HepG2 (cell line): ENCODE measurements at regions not wholly inside any gene's neighbourhood (a gene's known extent, or its start where the extent isn't known, plus 50 kb on each side); places are given as distances from the start of the nearest gene placed in this dataset.

Experiments used
- ATAC-seq: fragments of 200-7000 bp; cut with Tn5 transposase; 3 replicates; pipeline ENCODE4 v1.9.1; 2020; ENCODE audit warnings: mild to moderate bottlenecking, moderate library complexity
- BruUV-seq: library from RNA; stranded (reverse); fragments of 400-500 nt; replicated peaks from 2 replicates; lab custom pipeline; 2021; lab: Mats Ljungman, UMichigan
- CTCF ChIA-PET: fragments of 300-600 bp; formaldehyde crosslinking; extraction: SDS; loops from one replicate; lab custom pipeline; 2021; ENCODE audit warnings: low total read pairs, inconsistent platforms, low intra/inter-chr PET ratio; lab: Yijun Ruan, JAX
- POLR2A ChIA-PET: fragments of 350-600 bp; sonication (Branson Sonifier 250); formaldehyde crosslinking; loops from one replicate; lab custom pipeline; 2020; ENCODE audit warnings: antibody characterized with exemption, inconsistent platforms; lab: Yijun Ruan, JAX
- DNase-seq: peaks from one replicate; pipeline ENCODE4 v3.0.0-alpha.2; 2015; ENCODE audit warnings: low spot score
- FAIRE-seq: peaks from 3 replicates; lab custom pipeline; 2011; peaks lifted over from hg19 to GRCh38; lab: Jason Lieb, UNC
- H2AFZ ChIP-seq: one replicate; pipeline ENCODE4 v1.6.1; 2011; ENCODE audit warnings: low read length, inconsistent platforms
- H3K27ac ChIP-seq: fragments of 300-600 bp; 3 replicates; pipeline ENCODE4 v1.8.0; 2011; ENCODE audit warnings: mixed run types, mild to moderate bottlenecking, mixed read lengths, low read length, inconsistent platforms; ENCODE audit not compliant: insufficient read depth; ENCODE audit errors: extremely low read length
- H3K27me3 ChIP-seq, 2 experiments: fragments of 200-600 bp in 1 of 2; 2 replicates in 1 of 2; 3 replicates in 1 of 2; pipeline versions ENCODE4 v1.6.0 to v1.8.0; 2011; ENCODE audit warnings: low read length in 2 of 2, mild to moderate bottlenecking in 2 of 2, moderate library complexity in 2 of 2, inconsistent platforms in 1 of 2; ENCODE audit not compliant: insufficient read depth in 2 of 2, control insufficient read depth in 1 of 2
- H3K36me3 ChIP-seq, 2 experiments: fragments of 200-600 bp in 1 of 2; replicated peaks in 1 of 2; 2 replicates in 1 of 2; 3 replicates in 1 of 2; pipeline versions ENCODE4 v1.5.1 to v1.8.0; 2011; ENCODE audit warnings: low read length in 2 of 2, inconsistent platforms in 1 of 2; ENCODE audit not compliant: insufficient read depth in 2 of 2, control insufficient read depth in 1 of 2
- H3K4me1 ChIP-seq: 2 replicates; pipeline ENCODE4 v1.5.1; 2012; ENCODE audit warnings: low read length, inconsistent platforms; ENCODE audit not compliant: insufficient read depth
- H3K4me2 ChIP-seq: 2 replicates; pipeline ENCODE4 v1.6.0; 2011; ENCODE audit warnings: low read depth, low read length, inconsistent platforms
- H3K4me3 ChIP-seq, 3 experiments: fragments of 200-600 bp in 1 of 3; sonication (generic), shearing (Covaris generic) in 1 of 3; replicated peaks in 1 of 3; 2 replicates each; pipeline ENCODE4 v1.5.1; 2011 to 2016; ENCODE audit warnings: low read length in 3 of 3, inconsistent platforms in 2 of 3, low read depth in 2 of 3, mild to moderate bottlenecking in 2 of 3, control low read depth in 1 of 3, mixed read lengths in 1 of 3; ENCODE audit not compliant: insufficient read depth in 1 of 3
- H3K79me2 ChIP-seq: one replicate; pipeline ENCODE4 v1.6.1; 2011; ENCODE audit warnings: low read length, inconsistent platforms; ENCODE audit not compliant: insufficient read depth
- H3K9ac ChIP-seq: 2 replicates; pipeline ENCODE4 v1.6.0; 2011; ENCODE audit warnings: mild to moderate bottlenecking, low read depth, low read length, inconsistent platforms; ENCODE audit not compliant: insufficient read depth
- H3K9me3 ChIP-seq: 2 replicates; pipeline ENCODE4 v1.5.1; 2012; ENCODE audit warnings: mild to moderate bottlenecking, low read length
- H4K20me1 ChIP-seq: 2 replicates; pipeline ENCODE4 v1.6.0; 2011; ENCODE audit warnings: inconsistent platforms, mild to moderate bottlenecking, low read length, moderate library complexity; ENCODE audit not compliant: insufficient read depth
- ATF1 ChIP-seq: IDR thresholded peaks from 2 replicates; pipeline ENCODE4 v1.6.1; 2016; ENCODE audit warnings: mild to moderate bottlenecking, control low read depth
- NFATC3 ChIP-seq: sonication (generic); formaldehyde crosslinking; IDR thresholded peaks from 2 replicates; pipeline ENCODE4 v1.5.1; 2020; ENCODE audit warnings: mild to moderate bottlenecking, missing genetic modification reagents
- NFRKB ChIP-seq: fragments of 450-650 bp; IDR thresholded peaks from 2 replicates; pipeline ENCODE4 v1.6.1; 2017
- PHF5A ChIP-seq: IDR thresholded peaks from one replicate; pipeline ENCODE4 v1.6.1; 2018; ENCODE audit warnings: low read depth, missing genetic modification reagents; ENCODE audit not compliant: unreplicated experiment
- ZBTB8A ChIP-seq: sonication (generic); formaldehyde crosslinking; IDR thresholded peaks from 2 replicates; pipeline ENCODE4 v1.4.0; 2020; ENCODE audit warnings: mild to moderate bottlenecking, low read depth, missing genetic modification reagents, borderline replicate concordance
- ZNF121 ChIP-seq: sonication (generic); formaldehyde crosslinking; IDR thresholded peaks from 2 replicates; pipeline ENCODE4 v1.5.0; 2020; ENCODE audit warnings: mild to moderate bottlenecking, missing genetic modification reagents
- ZNF136 ChIP-seq: sonication (generic); formaldehyde crosslinking; IDR thresholded peaks from 2 replicates; pipeline ENCODE4 v1.8.1; 2022; ENCODE audit warnings: low read depth, mild to moderate bottlenecking, moderate library complexity, missing genetic modification reagents
- ZNF335 ChIP-seq: sonication (generic); formaldehyde crosslinking; IDR thresholded peaks from 2 replicates; pipeline ENCODE4 v1.4.0; 2020; ENCODE audit warnings: missing genetic modification reagents
- ZNF564 ChIP-seq: sonication (generic); formaldehyde crosslinking; IDR thresholded peaks from 2 replicates; pipeline ENCODE4 v1.8.1; 2023; ENCODE audit warnings: mild to moderate bottlenecking, missing genetic modification reagents
- ZSCAN22 ChIP-seq: sonication (generic); formaldehyde crosslinking; IDR thresholded peaks from 2 replicates; pipeline ENCODE4 v1.4.0; 2020; ENCODE audit warnings: mild to moderate bottlenecking, missing genetic modification reagents
- ZSCAN31 ChIP-seq: sonication (generic); formaldehyde crosslinking; IDR thresholded peaks from 2 replicates; pipeline ENCODE4 v1.5.0; 2020; ENCODE audit warnings: low read depth, mild to moderate bottlenecking, missing genetic modification reagents
- WGBS: methylation state at CpG from one replicate; pipeline ENCODE4 v1.1.6; 2017; ENCODE audit warnings: low lambda C conversion rate; 5-methylcytosine and 5-hydroxymethylcytosine counted together
- in situ Hi-C: cut with HindIII; loops from 2 replicates; pipeline ENCODE4 v1.10.0; 2017; ENCODE audit warnings: low pct_unique_long_range_greater_than_20kb; ENCODE audit not compliant: extremely low pct_ligation_motif_present
- intact Hi-C: fragments of 100-400 bp; cut with micrococcal nuclease; formaldehyde crosslinking; loops from one replicate; pipeline ENCODE4 v1.10.0; 2022; ENCODE audit not compliant: unreplicated experiment
- TF ChIP-seq, protein P1 (sequence below): sonication (generic); formaldehyde crosslinking; IDR thresholded peaks from 2 replicates; pipeline ENCODE4 v1.4.0; 2020; ENCODE audit warnings: mild to moderate bottlenecking, missing genetic modification reagents
- TF ChIP-seq, protein P2 (sequence below): sonication (generic); formaldehyde crosslinking; IDR thresholded peaks from 2 replicates; pipeline ENCODE4 v1.8.1; 2022; ENCODE audit warnings: low read depth, mild to moderate bottlenecking, missing genetic modification reagents
- TF ChIP-seq, protein P3 (sequence below): sonication (generic); formaldehyde crosslinking; IDR thresholded peaks from 2 replicates; pipeline ENCODE4 v1.4.0; 2020; ENCODE audit warnings: missing genetic modification reagents
- TF ChIP-seq, protein P4 (sequence below): sonication (generic); formaldehyde crosslinking; IDR thresholded peaks from 2 replicates; pipeline ENCODE4 v1.8.0; 2022; ENCODE audit warnings: missing genetic modification reagents, mild to moderate bottlenecking, inconsistent platforms, borderline replicate concordance
- TF ChIP-seq, protein P5 (sequence below): sonication (generic); formaldehyde crosslinking; IDR thresholded peaks from 2 replicates; pipeline ENCODE4 v1.4.0; 2020; ENCODE audit warnings: mild to moderate bottlenecking, missing genetic modification reagents

DNA sequence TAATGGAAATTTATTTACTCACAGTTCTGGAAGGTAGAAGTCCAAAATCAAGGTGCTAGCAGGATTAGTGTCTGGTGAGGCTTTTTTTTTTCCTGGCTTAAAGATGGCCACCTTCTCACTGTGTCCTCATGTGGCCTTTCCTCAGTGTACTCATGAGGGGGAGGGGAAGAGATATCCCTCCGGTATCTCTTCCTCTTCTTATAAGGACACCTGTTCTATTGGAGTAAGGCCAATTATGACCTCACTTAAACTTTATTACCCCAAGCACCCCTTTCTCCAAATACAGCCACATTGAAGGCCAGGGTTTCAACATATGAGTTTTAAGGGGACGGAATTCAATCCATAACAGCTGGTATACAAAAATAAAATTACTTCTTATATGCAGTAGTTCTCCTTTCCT, 203.7 kb upstream of the C1orf87 start:
- Histone ChIP-seq H3K4me2 (no peak overlapping the region), H4K20me1 (no peaks in the 10 kb centered on the region), H3K27ac (no peak overlapping the region), H2AFZ (no peak overlapping the region), H3K27me3 (no peaks in the 10 kb centered on the region), H3K9ac (no peak overlapping the region), H3K4me1 (peaks cover 20% of the 10 kb centered on the region; the same call in 1 of the 2 replicates), H3K4me3 (no peak overlapping the region), H3K9me3 (no peaks in the 10 kb centered on the region), H3K79me2 (no peaks in the 10 kb centered on the region), H3K36me3 (no peaks in the 10 kb centered on the region)
- in situ Hi-C loops: no loop called here
- ChIA-PET POLR2A (no interaction called here), CTCF (no interaction called here)
- intact Hi-C loops: no loop called here
- no peak for TF ChIP-seq PHF5A (CRISPR knock-in tag)
- TF ChIP-seq, protein P1, sequence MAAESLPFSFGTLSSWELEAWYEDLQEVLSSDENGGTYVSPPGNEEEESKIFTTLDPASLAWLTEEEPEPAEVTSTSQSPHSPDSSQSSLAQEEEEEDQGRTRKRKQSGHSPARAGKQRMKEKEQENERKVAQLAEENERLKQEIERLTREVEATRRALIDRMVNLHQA (CRISPR knock-in tag): no peak
- TF ChIP-seq NFRKB: no peak
- TF ChIP-seq ZBTB8A (CRISPR knock-in tag): no peak
- TF ChIP-seq ZSCAN22 (CRISPR knock-in tag): no peak
- no peak for TF ChIP-seq NFATC3 (CRISPR knock-in tag)
- TF ChIP-seq ZNF335 (CRISPR knock-in tag): no peak
- TF ChIP-seq, protein P2, sequence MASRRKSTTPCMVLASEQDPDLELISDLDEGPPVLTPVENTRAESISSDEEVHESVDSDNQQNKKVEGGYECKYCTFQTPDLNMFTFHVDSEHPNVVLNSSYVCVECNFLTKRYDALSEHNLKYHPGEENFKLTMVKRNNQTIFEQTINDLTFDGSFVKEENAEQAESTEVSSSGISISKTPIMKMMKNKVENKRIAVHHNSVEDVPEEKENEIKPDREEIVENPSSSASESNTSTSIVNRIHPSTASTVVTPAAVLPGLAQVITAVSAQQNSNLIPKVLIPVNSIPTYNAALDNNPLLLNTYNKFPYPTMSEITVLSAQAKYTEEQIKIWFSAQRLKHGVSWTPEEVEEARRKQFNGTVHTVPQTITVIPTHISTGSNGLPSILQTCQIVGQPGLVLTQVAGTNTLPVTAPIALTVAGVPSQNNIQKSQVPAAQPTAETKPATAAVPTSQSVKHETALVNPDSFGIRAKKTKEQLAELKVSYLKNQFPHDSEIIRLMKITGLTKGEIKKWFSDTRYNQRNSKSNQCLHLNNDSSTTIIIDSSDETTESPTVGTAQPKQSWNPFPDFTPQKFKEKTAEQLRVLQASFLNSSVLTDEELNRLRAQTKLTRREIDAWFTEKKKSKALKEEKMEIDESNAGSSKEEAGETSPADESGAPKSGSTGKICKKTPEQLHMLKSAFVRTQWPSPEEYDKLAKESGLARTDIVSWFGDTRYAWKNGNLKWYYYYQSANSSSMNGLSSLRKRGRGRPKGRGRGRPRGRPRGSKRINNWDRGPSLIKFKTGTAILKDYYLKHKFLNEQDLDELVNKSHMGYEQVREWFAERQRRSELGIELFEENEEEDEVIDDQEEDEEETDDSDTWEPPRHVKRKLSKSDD (CRISPR knock-in tag): no peak
- no peak for TF ChIP-seq ZNF136 (CRISPR knock-in tag)
- no peak for TF ChIP-seq ATF1 (CRISPR knock-in tag)
- no peak for TF ChIP-seq ZNF564 (CRISPR knock-in tag)
- TF ChIP-seq, protein P3, sequence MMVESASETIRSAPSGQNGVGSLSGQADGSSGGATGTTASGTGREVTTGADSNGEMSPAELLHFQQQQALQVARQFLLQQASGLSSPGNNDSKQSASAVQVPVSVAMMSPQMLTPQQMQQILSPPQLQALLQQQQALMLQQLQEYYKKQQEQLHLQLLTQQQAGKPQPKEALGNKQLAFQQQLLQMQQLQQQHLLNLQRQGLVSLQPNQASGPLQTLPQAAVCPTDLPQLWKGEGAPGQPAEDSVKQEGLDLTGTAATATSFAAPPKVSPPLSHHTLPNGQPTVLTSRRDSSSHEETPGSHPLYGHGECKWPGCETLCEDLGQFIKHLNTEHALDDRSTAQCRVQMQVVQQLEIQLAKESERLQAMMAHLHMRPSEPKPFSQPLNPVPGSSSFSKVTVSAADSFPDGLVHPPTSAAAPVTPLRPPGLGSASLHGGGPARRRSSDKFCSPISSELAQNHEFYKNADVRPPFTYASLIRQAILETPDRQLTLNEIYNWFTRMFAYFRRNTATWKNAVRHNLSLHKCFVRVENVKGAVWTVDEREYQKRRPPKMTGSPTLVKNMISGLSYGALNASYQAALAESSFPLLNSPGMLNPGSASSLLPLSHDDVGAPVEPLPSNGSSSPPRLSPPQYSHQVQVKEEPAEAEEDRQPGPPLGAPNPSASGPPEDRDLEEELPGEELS (CRISPR knock-in tag): no peak
- no peak for TF ChIP-seq ZSCAN31 (CRISPR knock-in tag)
- TF ChIP-seq, protein P4, sequence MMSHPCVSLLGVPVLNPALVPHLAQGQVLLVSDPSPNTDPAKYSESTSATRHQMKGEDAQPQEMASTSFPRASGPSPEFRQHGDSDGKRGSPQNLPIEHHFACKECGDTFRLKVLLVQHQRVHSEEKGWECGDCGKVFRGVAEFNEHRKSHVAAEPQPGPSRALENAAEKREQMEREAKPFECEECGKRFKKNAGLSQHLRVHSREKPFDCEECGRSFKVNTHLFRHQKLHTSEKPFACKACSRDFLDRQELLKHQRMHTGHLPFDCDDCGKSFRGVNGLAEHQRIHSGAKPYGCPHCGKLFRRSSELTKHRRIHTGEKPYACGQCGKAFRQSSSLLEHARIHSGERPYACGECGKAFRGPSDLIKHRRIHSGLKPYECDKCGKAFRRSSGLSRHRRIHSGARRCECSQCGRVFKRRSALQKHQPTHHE: no peak
- TF ChIP-seq, protein P5, sequence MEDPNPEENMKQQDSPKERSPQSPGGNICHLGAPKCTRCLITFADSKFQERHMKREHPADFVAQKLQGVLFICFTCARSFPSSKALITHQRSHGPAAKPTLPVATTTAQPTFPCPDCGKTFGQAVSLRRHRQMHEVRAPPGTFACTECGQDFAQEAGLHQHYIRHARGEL: no peak
- no peak for TF ChIP-seq ZNF121 (CRISPR knock-in tag)
- FAIRE-seq (no peak), ATAC-seq (no peak), DNase-seq (no peak)
- WGBS: 9% methylated on average over 2 of the region's 2 CpGs
- no TSS peak for BruUV-seq
